PC-9 (cell line): ENCODE measurements at regions not wholly inside any gene's neighbourhood (a gene's known extent, or its start where the extent isn't known, plus 50 kb on each side); places are given as distances from the start of the nearest gene placed in this dataset.

ENCODE experiments used
- EZH2 ChIP-seq: fragments of 200-600 bp; sonication (generic); IDR thresholded peaks from 2 replicates; pipeline ENCODE4 v1.8.0; 2017; ENCODE audit warnings: antibody characterized with exemption, low read depth
- TF ChIP-seq, protein P1 (sequence below): fragments of 200-600 bp; sonication (generic); conservative IDR thresholded peaks from 2 replicates; pipeline ENCODE4 v1.6.1; 2017; ENCODE audit warnings: mixed run types, antibody characterized with exemption, mild to moderate bottlenecking, moderate library complexity

DNA sequence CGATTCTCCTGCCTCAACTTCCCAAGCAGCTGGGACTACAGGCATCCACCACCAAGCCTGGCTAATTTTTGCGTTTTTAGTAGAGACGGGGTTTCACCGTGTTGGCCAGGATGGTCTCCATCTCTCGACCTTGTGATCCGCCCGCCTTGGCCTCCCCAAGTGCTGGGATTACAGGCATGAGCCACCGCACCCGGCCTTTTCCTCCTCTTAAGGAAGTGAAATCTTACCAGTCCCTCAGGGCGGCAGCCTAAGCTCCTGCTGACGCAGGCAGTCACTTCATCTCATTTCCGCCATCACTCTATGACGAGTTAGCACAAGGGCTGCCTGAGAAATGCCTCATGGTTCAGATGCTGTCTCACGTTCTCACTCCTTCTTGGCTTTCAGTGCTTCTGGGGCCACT, 246.0 kb upstream of the SHH start:
- TF ChIP-seq, protein P1, sequence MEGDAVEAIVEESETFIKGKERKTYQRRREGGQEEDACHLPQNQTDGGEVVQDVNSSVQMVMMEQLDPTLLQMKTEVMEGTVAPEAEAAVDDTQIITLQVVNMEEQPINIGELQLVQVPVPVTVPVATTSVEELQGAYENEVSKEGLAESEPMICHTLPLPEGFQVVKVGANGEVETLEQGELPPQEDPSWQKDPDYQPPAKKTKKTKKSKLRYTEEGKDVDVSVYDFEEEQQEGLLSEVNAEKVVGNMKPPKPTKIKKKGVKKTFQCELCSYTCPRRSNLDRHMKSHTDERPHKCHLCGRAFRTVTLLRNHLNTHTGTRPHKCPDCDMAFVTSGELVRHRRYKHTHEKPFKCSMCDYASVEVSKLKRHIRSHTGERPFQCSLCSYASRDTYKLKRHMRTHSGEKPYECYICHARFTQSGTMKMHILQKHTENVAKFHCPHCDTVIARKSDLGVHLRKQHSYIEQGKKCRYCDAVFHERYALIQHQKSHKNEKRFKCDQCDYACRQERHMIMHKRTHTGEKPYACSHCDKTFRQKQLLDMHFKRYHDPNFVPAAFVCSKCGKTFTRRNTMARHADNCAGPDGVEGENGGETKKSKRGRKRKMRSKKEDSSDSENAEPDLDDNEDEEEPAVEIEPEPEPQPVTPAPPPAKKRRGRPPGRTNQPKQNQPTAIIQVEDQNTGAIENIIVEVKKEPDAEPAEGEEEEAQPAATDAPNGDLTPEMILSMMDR: no peak
- no peak for TF ChIP-seq EZH2
